NB4 (cell line): ENCODE measurements at regions not wholly inside any gene's neighbourhood (a gene's known extent, or its start where the extent isn't known, plus 50 kb on each side); places are given as distances from the start of the nearest gene placed in this dataset.

Experiments used
- MYC ChIP-seq: IDR thresholded peaks from 2 replicates; pipeline ENCODE4 v1.6.1; 2011; ENCODE audit warnings: low read depth, low read length
- POLR2A ChIP-seq: IDR thresholded peaks from 2 replicates; pipeline ENCODE4 v1.6.1; 2011; ENCODE audit warnings: mild to moderate bottlenecking; ENCODE audit not compliant: insufficient read length; ENCODE audit errors: extremely low read depth
- TF ChIP-seq, protein P1 (sequence below): IDR thresholded peaks from one replicate; pipeline ENCODE4 v1.5.1; 2012; ENCODE audit warnings: low read depth, low read length

DNA sequence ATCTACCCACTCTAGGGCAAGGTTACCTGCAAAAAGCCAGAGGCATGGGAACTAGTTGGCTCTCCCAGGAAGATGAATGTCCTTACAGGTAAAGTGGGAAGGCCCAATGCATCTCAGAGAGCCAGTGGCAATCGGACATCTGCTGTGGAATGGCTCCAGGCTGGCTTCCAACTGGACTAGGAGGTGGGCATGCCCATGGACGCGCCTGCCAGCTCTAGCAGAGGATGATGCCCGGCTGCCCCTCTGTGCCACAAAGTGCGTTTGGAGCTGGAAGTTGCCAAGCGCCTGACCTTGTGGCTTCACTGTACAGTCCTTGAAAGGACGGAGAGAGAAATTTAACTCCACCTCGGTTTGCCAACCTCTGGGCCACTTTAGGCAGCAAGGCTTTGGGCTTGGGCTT lies 84.4 kb downstream of the NR2F2 start:
- TF ChIP-seq MYC, result no peak
- no peak for TF ChIP-seq POLR2A
- TF ChIP-seq, protein P1, sequence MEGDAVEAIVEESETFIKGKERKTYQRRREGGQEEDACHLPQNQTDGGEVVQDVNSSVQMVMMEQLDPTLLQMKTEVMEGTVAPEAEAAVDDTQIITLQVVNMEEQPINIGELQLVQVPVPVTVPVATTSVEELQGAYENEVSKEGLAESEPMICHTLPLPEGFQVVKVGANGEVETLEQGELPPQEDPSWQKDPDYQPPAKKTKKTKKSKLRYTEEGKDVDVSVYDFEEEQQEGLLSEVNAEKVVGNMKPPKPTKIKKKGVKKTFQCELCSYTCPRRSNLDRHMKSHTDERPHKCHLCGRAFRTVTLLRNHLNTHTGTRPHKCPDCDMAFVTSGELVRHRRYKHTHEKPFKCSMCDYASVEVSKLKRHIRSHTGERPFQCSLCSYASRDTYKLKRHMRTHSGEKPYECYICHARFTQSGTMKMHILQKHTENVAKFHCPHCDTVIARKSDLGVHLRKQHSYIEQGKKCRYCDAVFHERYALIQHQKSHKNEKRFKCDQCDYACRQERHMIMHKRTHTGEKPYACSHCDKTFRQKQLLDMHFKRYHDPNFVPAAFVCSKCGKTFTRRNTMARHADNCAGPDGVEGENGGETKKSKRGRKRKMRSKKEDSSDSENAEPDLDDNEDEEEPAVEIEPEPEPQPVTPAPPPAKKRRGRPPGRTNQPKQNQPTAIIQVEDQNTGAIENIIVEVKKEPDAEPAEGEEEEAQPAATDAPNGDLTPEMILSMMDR, result no peak
